Occipital lobe (tissue), 1 donor: ENCODE measurements at regions not wholly inside any gene's neighbourhood (a gene's known extent, or its start where the extent isn't known, plus 50 kb on each side); places are given as distances from the start of the nearest gene placed in this dataset. TPM values are rescaled to one million over a fixed set of nuclear protein-coding genes. Genes with fewer than 3 reads are reported as not detected.

Source experiments
- small RNA-seq: library from RNA; depleted of rRNA; stranded (forward); fragments of <200 nt; gene quantifications from one replicate; pipeline ENCODE3, GENCODE V24; 2014

Small RNAs in the stretch of these regions (small RNA-seq; reads per million reads assigned to genes)
- not detected for gene RNU1-146P
